Activated CD4-positive, alpha-beta memory T cell treated with anti-CD3 and anti-CD28 coated beads for 36 hours (primary cell): ENCODE measurements at regions not wholly inside any gene's neighbourhood (a gene's known extent, or its start where the extent isn't known, plus 50 kb on each side); places are given as distances from the start of the nearest gene placed in this dataset.

Experiments
- CTCF ChIA-PET: fragments of 350-600 bp; sonication (Branson Sonifier 250); formaldehyde crosslinking; loops from one replicate; lab custom pipeline; 2021; ENCODE audit warnings: antibody characterized with exemption, inconsistent platforms; lab: Charles Lee
- POLR2A ChIA-PET: fragments of 350-600 bp; sonication (Branson Sonifier 250); formaldehyde crosslinking; loops from one replicate; lab custom pipeline; 2021; ENCODE audit warnings: antibody characterized with exemption; lab: Charles Lee
- DNase-seq: peaks from one replicate; pipeline ENCODE4 v3.0.0-alpha.2; 2020
- H3K27ac Mint-ChIP-seq: one replicate; pipeline ENCODE4 v1.8.0; 2021; ENCODE audit warnings: mixed read lengths
- H3K27me3 Mint-ChIP-seq: one replicate; pipeline ENCODE4 v1.8.0; 2021; ENCODE audit warnings: mixed read lengths
- H3K36me3 Mint-ChIP-seq: one replicate; pipeline ENCODE4 v1.8.0; 2021; ENCODE audit warnings: mixed read lengths
- H3K4me1 Mint-ChIP-seq: one replicate; pipeline ENCODE4 v1.8.0; 2021; ENCODE audit warnings: low read depth, mixed read lengths
- H3K4me3 Mint-ChIP-seq: one replicate; pipeline ENCODE4 v1.8.0; 2021; ENCODE audit warnings: mild to moderate bottlenecking, mixed read lengths
- H3K9me3 Mint-ChIP-seq: one replicate; pipeline ENCODE4 v1.8.0; 2021; ENCODE audit warnings: mixed read lengths
- intact Hi-C: fragments of 100-400 bp; cut with micrococcal nuclease; formaldehyde crosslinking; loops from one replicate; pipeline ENCODE4 v1.15.1; 2023

DNA sequence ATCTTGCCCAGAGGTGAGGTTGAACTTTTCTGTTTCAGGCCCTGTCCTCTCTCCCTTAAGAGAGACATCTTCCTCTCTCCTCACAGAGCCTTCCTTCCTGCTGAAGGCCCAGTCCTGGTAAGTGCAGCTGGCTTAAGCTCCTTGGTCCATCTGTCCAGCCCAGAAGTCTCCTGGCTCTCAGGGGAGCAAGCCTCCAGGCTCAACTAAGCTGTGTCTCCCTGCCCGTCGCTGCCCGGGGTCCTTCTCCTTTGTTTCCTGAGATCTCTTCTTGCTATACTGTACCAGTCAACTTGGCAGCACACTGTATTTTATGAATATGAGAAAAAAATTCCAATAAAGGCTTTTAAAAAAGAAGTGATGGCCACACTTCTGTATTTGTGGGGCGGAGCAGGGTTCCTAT, 77.4 kb downstream of the KCNF1 start:
- POLR2A ChIA-PET, result no interaction called here
- Mint-ChIP-seq H3K27me3 (peaks cover 3% of the 10 kb centered on the region), H3K27ac (no peak overlapping the region)

DNA sequence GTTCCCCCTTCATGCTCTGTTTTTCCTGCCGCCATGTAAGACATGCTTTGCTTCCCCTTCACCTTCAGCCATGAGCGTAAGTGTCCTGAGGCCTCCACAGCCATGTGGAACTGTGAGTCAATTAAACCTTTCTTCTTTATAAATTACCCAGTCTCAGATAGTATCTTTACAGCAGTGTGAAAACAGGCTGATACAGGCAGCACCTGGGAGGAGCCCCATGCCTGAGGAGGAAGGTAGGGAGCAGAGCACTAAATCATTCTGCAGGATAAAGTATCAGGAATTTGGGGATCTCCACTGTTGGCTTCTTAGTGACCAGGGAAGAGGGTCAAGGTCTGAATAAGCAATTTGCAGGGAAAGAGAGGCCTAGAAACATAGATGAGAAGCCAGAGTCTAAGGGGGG, 78.0 kb downstream of the KCNF1 start:
- intact Hi-C loops, result no loop called here
- DNase-seq, result no peak
- no peaks in the 10 kb centered on the region for H3K9me3 Mint-ChIP-seq
- CTCF ChIA-PET, result no interaction called here
- H3K4me1 Mint-ChIP-seq, result no peaks in the 10 kb centered on the region
- H3K4me3 Mint-ChIP-seq, result no peak overlapping the region
- H3K36me3 Mint-ChIP-seq, result no peaks in the 10 kb centered on the region
- H3K27me3 Mint-ChIP-seq, result no peaks in the 10 kb centered on the region
- POLR2A ChIA-PET, result no interaction called here
- no peak overlapping the region for H3K27ac Mint-ChIP-seq

More for the DNA sequence above, 77.4 kb downstream of the KCNF1 start:
- Mint-ChIP-seq H3K36me3 (no peaks in the 10 kb centered on the region), H3K4me3 (no peak overlapping the region), H3K9me3 (no peaks in the 10 kb centered on the region), H3K4me1 (no peaks in the 10 kb centered on the region)
- DNase-seq, result no peak
- intact Hi-C loops, result no loop called here
- CTCF ChIA-PET, result no interaction called here

DNA sequence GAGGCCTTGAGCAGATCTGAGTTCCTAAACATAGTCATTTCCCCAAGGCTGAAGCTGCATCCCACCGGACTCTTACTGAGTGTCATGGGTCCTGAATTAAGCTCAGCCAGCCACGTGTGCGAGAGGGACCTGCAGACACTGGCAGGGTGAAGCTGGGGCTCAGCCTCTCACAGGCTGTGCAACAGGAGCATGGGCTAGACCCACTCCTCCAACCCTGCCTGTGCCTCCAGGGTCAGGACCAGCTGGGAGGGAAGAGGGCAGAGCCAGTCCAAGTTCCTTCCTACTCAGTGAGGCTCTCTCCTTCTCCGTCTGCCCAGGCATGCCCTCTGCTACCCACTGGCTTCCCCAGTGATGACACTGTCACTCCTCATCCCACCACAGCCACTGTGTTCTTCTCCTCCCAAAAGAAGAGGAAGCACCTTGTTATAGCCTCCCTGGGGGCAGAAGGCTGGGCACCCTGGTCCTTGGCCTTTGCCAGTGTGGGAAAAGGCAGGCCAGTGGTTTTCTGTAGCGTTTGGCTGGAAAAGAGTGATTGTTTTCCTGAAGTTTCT, 78.9 kb downstream of the KCNF1 start:
- H3K36me3 Mint-ChIP-seq, result no peaks in the 10 kb centered on the region
- no peak for DNase-seq
- POLR2A ChIA-PET, result no interaction called here

DNA sequence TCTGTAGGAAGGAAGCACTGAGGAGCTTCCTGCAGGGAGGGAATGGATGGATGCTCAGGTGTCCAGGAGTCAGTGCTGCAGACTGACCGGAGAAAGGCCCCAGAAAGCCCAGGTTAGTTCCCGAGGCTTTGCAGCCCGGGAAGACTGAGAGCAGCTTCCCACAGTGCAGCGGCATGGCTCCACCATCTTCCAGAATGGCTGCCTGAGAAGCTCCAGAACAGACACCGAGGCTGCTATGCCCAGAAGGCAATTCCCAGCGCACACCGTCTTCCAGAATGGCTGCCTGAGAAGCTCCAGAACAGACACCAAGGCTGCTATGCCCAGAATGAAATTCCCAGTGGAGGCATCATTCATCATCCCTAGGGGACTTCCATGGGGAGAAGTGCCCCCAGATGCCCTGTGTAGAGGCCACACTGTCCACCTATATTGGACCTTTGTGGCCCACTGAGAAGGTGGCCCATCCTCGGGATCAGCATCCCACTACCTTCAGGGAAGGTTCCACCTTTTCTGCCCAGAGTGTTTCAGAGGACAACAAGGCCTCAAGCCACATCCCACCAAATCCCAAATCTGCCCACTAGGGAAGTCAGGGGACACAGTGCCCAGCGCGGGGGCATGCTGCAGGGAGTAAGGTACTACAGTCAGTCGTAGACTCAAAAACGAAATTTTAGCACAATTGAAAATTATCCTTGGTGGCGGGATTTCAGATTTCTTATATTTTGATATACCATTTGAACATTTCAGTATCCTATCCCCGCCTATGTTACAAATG, 80.5 kb downstream of the KCNF1 start:
- ChIA-PET POLR2A (no interaction called here), CTCF (interaction anchor here (1.0 kb wide), 1 partner anchor 124 kb away, joined by 3 read pairs; no protein-coding TSS in a partner anchor)
- no peak overlapping the region for H3K4me3 Mint-ChIP-seq
- intact Hi-C loops, result no loop called here
- H3K4me1 Mint-ChIP-seq, result no peaks in the 10 kb centered on the region
- H3K27me3 Mint-ChIP-seq, result no peaks in the 10 kb centered on the region
- H3K27ac Mint-ChIP-seq, result no peak overlapping the region
- no peak for DNase-seq
- H3K36me3 Mint-ChIP-seq, result no peaks in the 10 kb centered on the region
- H3K9me3 Mint-ChIP-seq, result no peaks in the 10 kb centered on the region

More for the DNA sequence above, 78.9 kb downstream of the KCNF1 start:
- CTCF ChIA-PET, result no interaction called here
- H3K4me3 Mint-ChIP-seq, result no peak overlapping the region
- H3K27me3 Mint-ChIP-seq, result no peaks in the 10 kb centered on the region
- no peak overlapping the region for H3K27ac Mint-ChIP-seq
- H3K9me3 Mint-ChIP-seq, result no peaks in the 10 kb centered on the region
- H3K4me1 Mint-ChIP-seq, result no peaks in the 10 kb centered on the region
- intact Hi-C loops, result no loop called here

DNA sequence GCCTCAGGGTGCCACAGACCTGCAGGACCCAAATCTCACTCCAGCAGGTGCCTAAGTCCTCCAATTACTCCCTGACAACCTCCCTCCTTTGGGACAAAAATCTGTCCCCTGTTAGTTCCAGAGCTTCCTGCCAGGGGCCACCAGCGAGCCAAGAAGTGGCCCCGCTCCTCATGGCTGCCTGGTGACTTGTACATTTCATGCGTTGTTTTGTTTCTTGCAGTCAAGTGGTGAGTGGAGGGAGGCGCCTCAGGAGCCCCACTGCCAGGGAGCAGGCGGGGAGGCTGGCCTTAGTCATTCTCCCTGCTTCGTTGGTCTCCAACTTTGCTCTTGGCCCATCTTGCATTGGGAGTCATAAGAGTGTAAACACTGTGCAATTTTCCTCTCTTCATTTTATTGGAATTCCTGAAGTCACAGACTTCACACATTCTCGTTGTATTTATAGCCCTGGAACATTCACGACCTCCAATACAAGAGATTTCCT, 81.3 kb downstream of the KCNF1 start:
- no peak for DNase-seq
- CTCF ChIA-PET, result no interaction called here
- POLR2A ChIA-PET, result no interaction called here
- Mint-ChIP-seq H3K9me3 (no peaks in the 10 kb centered on the region), H3K27me3 (no peaks in the 10 kb centered on the region), H3K4me1 (no peaks in the 10 kb centered on the region), H3K27ac (no peak overlapping the region), H3K36me3 (no peaks in the 10 kb centered on the region), H3K4me3 (no peak overlapping the region)
- intact Hi-C loops, result no loop called here

DNA sequence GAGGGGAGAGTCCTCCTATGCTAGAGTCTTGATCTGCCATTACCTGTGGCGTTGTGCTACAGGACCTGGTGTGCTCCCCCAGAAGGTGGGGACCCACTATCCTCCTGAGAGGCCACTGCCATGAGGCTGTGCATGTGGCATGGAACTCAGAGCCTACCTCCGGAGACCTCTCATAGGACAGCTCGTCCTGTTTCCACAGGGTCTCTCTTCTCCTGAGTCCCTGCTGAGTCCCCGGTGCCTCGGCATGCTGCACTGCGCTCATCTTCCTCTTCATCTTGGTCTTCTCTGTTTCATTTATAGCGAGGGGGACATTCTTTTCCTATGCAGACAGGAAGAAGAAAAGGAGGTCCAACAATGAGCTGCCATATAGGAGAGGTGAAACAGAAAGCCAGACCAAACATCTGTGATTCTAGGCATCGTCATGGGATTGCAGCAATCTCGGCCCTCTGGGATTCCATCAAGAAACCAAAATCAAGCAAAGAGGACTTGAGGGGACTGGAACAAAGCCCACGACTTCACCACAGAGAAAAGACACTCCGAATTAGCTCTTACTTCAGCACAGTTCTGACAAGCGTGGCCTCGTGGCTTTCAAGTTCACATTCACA, 83.7 kb downstream of the KCNF1 start:
- Mint-ChIP-seq H3K4me1 (no peaks in the 10 kb centered on the region), H3K4me3 (no peak overlapping the region), H3K36me3 (no peaks in the 10 kb centered on the region), H3K27ac (no peak overlapping the region), H3K9me3 (no peaks in the 10 kb centered on the region), H3K27me3 (no peaks in the 10 kb centered on the region)
- CTCF ChIA-PET, result no interaction called here
- POLR2A ChIA-PET, result no interaction called here
- no peak for DNase-seq
- intact Hi-C loops, result no loop called here

DNA sequence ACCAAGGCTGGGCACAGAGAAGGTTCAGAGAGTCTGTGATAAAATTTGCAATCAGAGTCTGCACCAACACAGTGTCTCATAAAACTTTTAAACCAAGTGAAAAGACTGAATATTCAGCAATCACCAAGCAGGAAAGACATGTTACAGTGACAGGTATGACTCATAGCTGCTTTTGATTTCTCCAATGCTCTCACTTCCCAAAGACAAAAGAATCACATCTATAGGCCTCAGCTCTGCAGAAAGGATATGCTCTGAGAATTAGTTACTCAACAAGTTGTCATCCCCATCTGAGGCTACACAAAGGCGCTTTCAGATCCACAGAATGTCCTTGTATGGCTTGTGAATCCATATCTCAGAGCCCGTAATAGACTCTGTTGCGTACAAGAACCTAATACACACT, 92.5 kb downstream of the KCNF1 start:
- Mint-ChIP-seq H3K4me1 (no peaks in the 10 kb centered on the region), H3K36me3 (no peaks in the 10 kb centered on the region), H3K27me3 (peaks cover 5% of the 10 kb centered on the region), H3K4me3 (no peak overlapping the region), H3K27ac (no peak overlapping the region), H3K9me3 (no peaks in the 10 kb centered on the region)
- DNase-seq, result no peak
- intact Hi-C loops, result no loop called here
- CTCF ChIA-PET, result interaction anchor here (0.9 kb wide), 1 partner anchor 128 kb away, joined by 3 read pairs; no protein-coding TSS in a partner anchor
- POLR2A ChIA-PET, result no interaction called here

DNA sequence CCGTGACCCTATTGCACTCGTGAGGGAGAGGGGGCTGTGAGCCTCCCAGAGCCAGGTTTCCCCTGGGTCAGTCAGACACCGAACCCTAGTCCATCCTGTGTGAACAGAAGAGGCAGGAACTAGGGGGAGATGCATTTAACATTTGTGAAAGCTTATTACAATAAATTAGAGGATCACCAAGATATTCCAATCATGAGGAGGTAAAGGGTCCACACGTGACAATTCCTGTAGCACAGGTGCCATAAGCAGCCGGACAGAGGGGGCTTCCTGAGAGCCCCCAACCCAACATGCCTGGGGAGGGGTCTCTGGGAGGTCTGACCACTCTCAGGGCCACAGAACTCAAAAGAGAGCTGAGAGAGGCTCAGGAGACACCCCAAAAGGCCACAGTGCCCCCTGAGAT, 93.3 kb downstream of the KCNF1 start:
- no peak overlapping the region for H3K27ac Mint-ChIP-seq
- peaks cover 5% of the 10 kb centered on the region for H3K27me3 Mint-ChIP-seq
- H3K4me1 Mint-ChIP-seq, result no peaks in the 10 kb centered on the region
- peaks cover under 1% of the 10 kb centered on the region for H3K9me3 Mint-ChIP-seq
- ChIA-PET POLR2A (no interaction called here), CTCF (no interaction called here)
- DNase-seq, result no peak
- H3K4me3 Mint-ChIP-seq, result no peak overlapping the region
- intact Hi-C loops, result no loop called here
- H3K36me3 Mint-ChIP-seq, result no peaks in the 10 kb centered on the region

DNA sequence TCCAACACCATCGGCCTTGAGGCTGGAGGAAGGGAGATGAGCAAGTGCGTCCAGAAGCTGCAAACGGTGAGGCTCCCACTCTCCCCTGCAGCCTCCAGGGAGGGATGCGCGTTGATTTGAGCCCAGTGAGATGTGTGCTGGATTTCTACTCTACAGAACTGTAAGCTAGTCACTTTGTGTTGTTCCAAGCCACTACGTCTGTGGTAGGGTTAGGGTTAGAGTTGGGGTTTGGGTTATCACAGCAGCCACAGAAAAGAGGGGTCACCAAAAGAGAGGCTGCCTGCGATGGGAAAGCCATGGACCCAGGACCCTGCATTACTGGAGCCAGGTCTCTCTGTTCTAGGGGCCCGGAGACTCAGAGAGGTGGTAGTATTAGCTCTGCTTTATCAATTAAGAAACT, 94.5 kb downstream of the KCNF1 start:
- no peak overlapping the region for H3K4me3 Mint-ChIP-seq

DNA sequence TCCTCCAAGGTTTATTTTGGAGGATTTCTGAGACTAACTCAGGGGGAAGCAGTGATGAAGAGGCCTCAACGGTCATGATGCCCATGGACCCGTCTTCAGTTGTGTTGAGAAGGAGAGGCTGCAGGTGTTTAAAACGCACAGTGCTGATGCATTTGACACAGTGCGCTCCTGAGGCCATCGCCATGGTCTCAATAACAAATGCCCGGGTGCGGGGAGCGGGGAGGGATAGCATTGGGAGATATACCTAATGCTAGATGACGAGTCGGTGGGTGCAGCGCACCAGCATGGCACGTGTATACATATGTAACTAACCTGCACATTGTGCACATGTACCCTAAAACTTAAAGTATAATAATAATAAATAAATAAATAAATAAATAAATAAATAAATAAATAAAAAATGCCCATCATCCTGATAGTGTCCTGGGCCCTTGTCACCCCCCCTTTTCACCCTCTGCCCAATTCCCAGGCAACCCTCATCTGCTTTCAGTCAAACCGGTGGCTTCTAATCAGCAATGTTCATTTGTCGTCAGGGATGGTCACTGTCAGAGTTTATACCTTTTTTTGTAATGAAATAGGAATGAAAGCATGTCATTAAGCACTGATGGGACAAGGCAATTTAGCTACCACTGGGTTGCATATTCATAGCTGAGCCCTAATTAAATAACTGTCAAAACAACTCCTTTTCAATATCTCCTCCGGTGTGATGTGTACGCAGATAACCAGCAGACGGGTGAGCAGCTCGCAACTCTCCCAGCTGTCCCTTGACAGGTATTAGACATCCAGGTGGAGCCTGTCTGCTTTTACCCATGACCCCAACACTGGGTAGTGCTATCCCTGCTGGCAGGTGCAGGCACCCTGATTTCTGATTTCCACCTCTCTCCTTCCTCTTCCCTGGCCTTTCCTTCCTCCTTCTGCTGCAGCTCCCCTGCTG, 95.9 kb downstream of the KCNF1 start:
- H3K4me1 Mint-ChIP-seq, result no peaks in the 10 kb centered on the region
- CTCF ChIA-PET, result no interaction called here
- no peak overlapping the region for H3K4me3 Mint-ChIP-seq
- H3K9me3 Mint-ChIP-seq, result peaks cover 19% of the 10 kb centered on the region
- no peak for DNase-seq
- H3K36me3 Mint-ChIP-seq, result no peaks in the 10 kb centered on the region
- intact Hi-C loops, result no loop called here
- H3K27me3 Mint-ChIP-seq, result no peaks in the 10 kb centered on the region
- H3K27ac Mint-ChIP-seq, result no peak overlapping the region
- POLR2A ChIA-PET, result no interaction called here

More for the DNA sequence above, 94.5 kb downstream of the KCNF1 start:
- no peak overlapping the region for H3K27ac Mint-ChIP-seq
- H3K27me3 Mint-ChIP-seq, result peaks cover 5% of the 10 kb centered on the region
- ChIA-PET CTCF (no interaction called here), POLR2A (no interaction called here)
- H3K4me1 Mint-ChIP-seq, result no peaks in the 10 kb centered on the region
- intact Hi-C loops, result no loop called here
- H3K9me3 Mint-ChIP-seq, result peaks cover 12% of the 10 kb centered on the region
- no peaks in the 10 kb centered on the region for H3K36me3 Mint-ChIP-seq
- no peak for DNase-seq

DNA sequence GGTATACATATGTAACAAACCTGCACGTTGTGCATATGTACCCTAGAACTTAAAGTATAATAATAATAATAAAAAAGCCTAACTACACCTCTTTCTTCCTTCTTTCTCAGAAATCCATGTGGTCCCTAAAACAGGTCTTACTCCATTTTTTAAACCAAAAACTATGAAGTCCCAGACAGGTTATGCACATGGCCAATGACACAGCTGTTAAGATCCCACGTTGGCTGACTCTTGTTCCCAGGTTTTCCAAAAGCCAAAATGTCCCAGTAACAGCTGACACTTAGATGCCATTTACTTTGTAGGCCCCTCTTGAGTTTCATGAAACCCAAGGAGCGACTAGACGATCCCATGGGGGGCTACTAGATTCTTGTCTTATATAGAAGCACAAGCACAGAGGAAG, 97.0 kb downstream of the KCNF1 start:
- ChIA-PET CTCF (interaction anchor here (0.5 to 3.0 kb wide), 2 partner anchors 176 to 411 kb away, joined by 3 to 8 read pairs; no protein-coding TSS in a partner anchor), POLR2A (no interaction called here)
- Mint-ChIP-seq H3K27ac (no peak overlapping the region), H3K27me3 (peaks cover 2% of the 10 kb centered on the region), H3K4me1 (no peaks in the 10 kb centered on the region), H3K9me3 (peaks cover 19% of the 10 kb centered on the region), H3K36me3 (no peaks in the 10 kb centered on the region), H3K4me3 (no peak overlapping the region)
- intact Hi-C loops, result no loop called here
- no peak for DNase-seq

DNA sequence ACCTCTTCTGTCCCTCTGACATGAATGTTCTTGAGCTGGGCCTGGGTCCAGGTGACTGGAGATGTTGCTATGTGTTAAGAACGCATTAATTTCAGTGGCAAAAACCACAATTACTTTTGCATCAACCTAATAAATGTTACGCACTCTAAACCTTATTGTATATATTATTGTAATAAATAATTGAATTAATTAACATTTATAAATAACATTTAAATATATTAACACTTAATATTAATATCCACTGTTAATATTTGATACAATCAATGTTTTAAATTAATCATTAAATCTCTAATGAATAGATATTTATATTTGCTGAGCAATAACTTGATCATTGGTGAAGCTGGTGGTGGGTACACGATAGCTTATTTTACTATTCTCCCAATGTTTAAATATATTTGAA, 97.4 kb downstream of the KCNF1 start:
- Mint-ChIP-seq H3K4me3 (no peak overlapping the region), H3K4me1 (no peaks in the 10 kb centered on the region), H3K9me3 (peaks cover 19% of the 10 kb centered on the region), H3K27me3 (peaks cover 3% of the 10 kb centered on the region), H3K36me3 (no peaks in the 10 kb centered on the region), H3K27ac (no peak overlapping the region)
- no peak for DNase-seq
- CTCF ChIA-PET, result interaction anchor here (0.5 to 3.0 kb wide), 2 partner anchors 177 to 411 kb away, joined by 3 to 8 read pairs; no protein-coding TSS in a partner anchor
- intact Hi-C loops, result no loop called here
- POLR2A ChIA-PET, result no interaction called here
